CMK (cell line): ENCODE measurements at regions not wholly inside any gene's neighbourhood (a gene's known extent, or its start where the extent isn't known, plus 50 kb on each side); places are given as distances from the start of the nearest gene placed in this dataset.

Experiments used
- DNase-seq: peaks from one replicate; pipeline ENCODE4 v3.0.0-alpha.2; 2010; ENCODE audit warnings: low read depth

DNA sequence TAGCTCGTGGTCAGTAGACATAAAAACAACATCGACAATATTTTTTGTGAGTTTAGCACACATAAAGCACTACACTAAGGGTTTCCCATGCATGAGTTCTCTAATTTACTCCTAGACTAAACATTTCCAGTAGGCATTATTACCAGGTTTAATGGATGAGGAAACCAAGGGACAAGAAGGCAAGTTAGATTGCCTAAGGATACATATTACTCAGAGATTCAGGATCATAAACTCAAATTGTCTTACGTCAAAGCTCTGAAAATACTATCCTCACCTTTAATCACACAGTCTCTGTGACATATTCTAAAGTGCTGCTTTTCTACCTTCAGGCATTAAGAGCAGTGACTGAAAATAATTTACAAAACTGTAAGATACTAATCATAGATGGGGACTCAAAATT is 655.3 kb downstream of the SLC16A7 start:
- no peak for DNase-seq

- no peak for DNase-seq
Observed at GRCh38 chr12:60252359-60253096, 656.7 kb downstream of the SLC16A7 start.

GRCh38 chr12:60255044-60255443 is 659.2 kb downstream of the SLC16A7 start:
- no peak for DNase-seq

GRCh38 chr12:60257063-60257462 is 661.2 kb downstream of the SLC16A7 start:
- DNase-seq, result no peak

DNA sequence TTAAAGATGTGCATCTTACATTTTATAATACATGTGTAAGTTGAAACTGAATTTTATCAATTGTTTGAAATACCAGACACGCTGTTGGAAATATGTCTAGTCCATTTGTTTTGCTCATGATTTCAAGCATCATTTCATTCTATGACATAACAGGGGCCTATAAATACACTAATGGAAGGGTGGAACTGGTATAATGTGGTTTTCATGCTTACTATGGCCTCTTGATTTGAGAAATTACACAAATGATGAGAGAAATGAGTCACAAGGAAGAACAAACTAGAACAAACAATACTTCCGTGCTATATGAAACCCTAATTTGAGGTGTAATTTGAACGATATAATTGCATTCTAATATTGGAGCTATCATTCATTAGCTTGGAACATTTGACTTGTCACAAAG is 663.4 kb downstream of the SLC16A7 start:
- no peak for DNase-seq

DNA sequence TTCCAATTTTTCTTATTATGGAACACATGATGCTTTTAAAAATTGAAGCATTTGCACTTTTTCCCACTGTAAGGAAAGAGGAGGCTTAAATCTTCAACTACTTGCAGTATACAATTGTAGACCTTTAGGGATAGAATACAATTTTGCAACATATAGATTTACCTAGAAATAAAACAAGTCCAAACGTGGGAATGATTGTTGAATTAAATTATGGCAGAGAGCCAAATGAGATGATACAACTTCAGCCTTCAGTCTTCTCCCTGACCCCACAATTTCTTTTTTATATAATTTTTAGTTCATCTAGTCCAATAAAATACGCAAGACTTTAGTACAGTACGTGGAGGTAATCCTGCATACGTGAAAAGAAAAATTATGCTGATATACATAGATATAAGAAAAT is 666.5 kb downstream of the SLC16A7 start:
- DNase-seq, result no peak

- no peak for DNase-seq
Observed at GRCh38 chr12:60263161-60263560, 667.3 kb downstream of the SLC16A7 start.

DNA sequence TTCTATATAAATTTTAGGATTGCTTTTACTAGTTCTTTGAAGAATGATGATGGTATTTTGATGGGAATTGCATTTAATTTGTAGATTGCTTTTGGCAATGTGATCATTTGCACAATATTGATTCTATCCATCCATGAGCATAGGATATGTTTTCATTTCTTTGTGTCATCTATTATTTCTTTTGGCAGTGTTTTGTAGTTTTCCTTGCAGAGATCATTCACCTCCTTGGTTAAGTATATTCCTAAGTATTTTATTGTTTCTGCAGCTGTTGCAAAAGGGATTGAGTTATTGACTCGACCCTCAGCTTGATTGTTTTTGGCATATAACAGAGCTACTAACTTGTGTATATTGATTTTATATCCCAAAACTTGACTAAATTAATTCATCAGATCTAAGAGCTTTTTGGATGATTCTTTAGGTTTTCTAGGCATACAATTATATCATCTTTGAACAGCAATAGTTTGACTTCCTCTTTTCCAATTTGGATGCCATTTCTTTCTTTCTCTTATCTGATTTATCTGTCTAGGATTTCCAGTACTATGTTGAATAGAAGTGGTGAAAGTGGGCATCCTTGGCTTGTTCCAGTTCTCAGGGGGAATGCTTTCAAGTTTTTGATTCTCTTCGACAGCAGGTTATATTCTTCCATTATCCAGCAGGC is 668.1 kb downstream of the SLC16A7 start:
- no peak for DNase-seq

DNA sequence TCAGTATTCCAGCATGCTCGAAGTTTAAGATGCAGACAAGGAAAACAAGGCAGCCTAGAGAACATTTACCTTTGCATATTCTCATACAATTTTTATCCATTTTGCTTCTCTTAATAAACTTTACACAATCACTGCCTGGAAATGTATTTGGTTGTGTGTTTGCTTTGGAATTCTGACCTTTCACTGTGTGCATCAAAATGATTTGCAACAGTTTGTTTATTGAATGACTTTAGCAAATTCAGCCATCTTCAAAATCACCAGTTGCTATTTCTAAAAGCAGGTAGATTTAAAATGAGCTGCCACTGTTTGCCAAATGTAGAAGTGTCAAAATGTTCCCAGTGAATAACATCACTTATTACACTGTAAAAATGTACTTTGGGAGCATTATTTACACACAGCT is 669.9 kb downstream of the SLC16A7 start:
- DNase-seq, result no peak

DNA sequence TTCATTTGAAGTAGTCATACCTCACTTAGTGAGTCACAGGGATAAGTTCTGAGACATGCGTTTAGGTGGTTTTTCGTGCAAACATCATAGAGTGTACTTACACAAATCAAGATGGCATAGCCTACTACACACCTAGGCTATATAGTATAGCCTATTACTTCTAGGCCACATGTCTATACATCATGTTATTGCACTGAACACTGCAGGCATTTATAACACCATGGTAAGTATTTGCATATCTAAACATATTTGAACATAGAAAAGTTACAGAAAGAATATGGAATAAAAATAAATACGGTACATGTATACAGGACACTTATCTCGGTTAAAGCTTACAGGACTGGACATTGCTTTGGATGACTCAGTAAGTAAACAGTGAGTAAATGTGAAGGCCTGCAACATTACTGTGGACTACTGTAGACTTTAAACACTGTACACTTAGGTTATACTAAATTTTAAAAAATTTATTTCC is 670.6 kb downstream of the SLC16A7 start:
- no peak for DNase-seq

DNA sequence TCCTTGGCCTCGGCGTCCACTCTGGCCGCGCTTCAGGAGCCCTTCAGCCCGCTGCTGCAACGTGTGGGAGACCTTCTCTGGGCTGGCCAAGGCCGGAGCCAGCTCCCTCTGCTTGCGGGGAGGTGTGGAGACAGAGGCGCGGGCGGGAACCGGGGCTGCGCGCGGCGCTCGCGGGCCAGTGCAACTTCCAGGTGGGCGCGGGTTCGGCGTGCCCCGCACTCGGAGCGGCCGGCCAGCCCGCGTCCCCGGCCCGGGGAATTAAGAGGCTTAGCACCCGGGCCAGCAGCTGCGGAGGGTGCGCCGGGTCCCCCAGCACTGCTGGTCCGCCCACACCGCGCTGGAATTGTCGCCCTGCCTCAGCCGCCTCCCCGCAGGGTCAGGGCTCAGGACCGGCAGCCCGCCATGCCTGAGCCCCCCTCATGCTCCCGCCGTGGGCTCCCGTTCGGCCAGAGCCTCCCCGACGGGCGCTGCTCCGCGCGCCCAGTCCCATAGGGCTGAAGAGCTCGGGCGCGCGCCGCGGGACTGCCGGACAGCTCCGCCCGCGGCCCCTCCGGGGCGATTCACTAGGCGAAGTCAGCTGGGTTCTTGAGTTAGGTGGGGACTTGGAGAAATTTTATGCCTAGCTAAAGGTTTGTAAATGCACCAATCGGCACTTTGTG is 673.9 kb downstream of the SLC16A7 start:
- DNase-seq, result no peak

DNA sequence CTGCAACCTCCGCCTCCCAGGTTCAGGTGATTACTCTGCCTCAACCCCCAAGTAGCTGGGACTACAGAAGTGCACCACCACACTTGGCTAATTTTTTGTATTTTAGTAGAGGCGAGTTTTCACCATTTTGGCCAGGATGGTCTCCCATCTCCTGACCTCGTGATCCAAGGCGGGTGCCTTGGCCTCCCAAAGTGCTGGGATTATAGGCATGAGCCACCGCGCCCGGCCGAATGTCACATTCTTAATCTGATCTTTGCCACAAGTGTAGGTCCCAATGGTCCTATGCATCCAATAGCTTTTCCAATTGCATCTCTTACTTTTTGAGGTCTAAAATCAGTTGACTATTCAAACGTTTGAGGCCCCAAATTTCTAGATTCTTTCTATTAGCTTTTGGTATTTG is 676.0 kb downstream of the SLC16A7 start:
- DNase-seq, result no peak

- no peak for DNase-seq
Observed at GRCh38 chr12:60278209-60278608, 682.4 kb downstream of the SLC16A7 start.

GRCh38 chr12:60279221-60279620 is 683.4 kb downstream of the SLC16A7 start:
- no peak for DNase-seq

GRCh38 chr12:60281522-60281921 is 685.7 kb downstream of the SLC16A7 start:
- DNase-seq, result no peak

DNA sequence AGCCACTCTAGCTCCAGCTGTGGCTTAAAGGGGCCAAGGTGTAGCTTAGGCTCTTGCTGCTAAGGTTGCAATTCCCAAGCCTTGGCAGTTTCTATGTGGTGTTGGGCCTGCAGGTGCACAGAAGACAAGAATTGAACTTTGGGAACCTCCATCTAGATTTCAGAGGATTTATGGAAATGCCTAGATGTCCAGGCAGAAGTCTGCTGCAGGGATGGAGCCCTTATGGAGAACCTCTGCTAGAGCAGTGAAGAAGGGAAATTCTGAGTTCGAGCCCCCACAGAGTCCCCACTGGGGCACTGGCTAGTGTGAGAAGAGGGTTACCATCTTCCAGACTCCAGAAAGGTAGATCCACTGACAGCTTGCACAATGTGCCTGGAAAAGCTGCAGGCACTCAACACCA is 694.7 kb downstream of the SLC16A7 start:
- DNase-seq, result no peak

DNA sequence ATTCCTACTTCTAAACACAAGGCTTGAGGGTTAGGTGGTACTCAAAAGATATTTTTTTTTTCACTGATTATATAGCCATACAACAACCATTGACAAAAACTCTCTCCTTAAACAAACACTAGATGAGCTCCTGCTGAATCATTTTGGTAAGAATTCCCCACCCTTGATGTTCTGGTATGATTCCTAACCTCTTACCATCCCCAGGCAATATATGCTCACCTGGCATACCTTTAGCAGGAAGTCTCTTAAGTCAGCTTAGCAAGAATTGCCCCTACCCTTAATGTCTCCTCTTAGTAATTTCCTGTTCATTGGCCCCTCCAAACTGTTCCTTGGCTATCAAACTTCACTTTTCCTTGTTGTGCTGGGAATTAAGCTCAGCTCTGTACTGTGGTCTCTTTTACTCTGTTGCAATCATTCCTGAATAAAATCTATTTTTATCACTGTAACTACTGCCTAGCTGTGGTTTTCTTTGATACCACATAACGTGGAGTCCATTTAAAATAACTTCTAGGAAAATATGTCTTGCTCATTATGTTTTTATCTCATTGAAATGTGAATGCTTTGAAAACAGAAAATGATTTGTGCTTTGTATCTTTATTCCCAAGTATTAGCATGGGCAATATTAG is 712.6 kb downstream of the SLC16A7 start:
- DNase-seq, result no peak

DNA sequence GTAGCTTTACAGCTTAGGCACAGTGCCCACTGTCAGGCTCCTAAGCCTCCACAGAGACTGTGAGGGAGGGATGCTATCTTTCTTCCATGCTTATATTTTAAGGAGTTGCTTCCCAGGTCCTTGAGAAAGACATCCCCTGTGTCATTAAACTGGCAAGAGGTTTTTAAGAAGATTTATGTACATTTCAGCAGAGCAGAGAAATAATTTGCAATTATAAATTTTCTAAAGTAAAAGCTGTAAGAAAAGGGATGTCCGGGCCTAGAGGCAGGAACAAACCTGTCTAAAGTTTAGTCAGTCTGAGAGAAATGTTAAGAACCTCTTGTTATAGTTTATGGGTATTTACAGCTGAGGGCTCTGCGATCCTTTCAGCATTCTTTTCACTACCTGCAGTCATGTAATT is 716.1 kb downstream of the SLC16A7 start:
- no peak for DNase-seq

DNA sequence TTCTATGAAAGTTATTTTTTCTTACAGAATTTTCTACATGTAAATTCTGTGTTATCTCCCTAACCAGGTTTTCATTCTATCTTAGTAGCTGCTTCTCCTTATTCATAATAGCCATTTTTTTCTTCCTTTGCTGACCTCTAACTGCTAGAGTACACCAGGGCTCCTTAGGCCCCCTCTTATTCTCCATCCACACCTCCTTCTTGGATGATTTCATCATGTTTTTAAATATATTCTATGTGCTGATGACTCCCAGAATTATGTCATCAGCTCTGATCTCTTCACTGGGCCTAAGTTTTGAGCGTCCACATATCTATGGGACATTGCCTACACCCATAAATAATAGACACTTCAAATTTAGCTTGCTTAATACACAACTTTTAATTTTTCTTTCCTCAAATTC is 721.5 kb downstream of the SLC16A7 start:
- no peak for DNase-seq

GRCh38 chr12:60324746-60325145 is 728.9 kb downstream of the SLC16A7 start:
- no peak for DNase-seq

DNA sequence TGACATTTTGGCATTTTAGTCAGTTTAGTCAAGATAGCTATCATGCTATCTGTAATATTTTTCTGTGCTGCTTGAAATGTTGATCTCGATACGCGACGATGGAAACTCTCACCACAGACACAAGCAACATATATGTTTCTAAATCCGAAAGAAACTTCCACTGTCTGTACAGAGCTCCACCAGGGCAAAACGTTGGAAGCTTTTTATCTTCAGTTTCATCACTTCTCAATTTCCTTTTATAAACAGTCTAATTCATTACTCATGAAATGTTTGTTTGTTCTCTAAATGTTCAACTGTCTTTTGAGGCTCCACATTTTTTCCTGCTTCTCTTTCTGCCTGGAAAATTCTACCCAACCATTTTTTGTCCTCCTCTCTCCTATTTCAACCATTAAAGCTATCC is 737.6 kb downstream of the SLC16A7 start:
- no peak for DNase-seq

GRCh38 chr12:60335745-60336144 is 739.9 kb downstream of the SLC16A7 start:
- no peak for DNase-seq
